ENCODE measurements at regions not wholly inside any gene's neighbourhood (a gene's known extent, or its start where the extent isn't known, plus 50 kb on each side); places are given as distances from the start of the nearest gene placed in this dataset.

DNA sequence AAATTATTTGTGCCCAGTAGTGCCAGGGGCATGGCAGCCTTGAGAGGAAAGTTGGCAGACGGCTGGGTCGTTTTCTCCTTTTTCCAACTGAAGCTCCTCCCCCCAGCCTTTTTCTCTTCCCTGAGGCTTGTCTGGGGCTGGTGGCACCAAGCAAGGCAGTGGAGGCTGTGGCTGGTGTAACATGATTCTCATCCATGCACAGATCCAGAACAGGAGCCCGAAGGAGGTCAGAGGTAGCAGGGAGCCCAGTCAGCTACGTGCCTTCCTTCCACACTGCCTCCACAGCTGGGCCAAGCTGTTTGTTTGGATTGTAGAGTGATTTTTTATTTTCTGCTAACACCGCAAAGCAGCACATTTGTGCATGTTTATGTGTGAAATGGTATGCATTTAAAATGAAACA is 170.3 kb upstream of the MGAT5 start:
- TF ChIP-seq, protein P1, sequence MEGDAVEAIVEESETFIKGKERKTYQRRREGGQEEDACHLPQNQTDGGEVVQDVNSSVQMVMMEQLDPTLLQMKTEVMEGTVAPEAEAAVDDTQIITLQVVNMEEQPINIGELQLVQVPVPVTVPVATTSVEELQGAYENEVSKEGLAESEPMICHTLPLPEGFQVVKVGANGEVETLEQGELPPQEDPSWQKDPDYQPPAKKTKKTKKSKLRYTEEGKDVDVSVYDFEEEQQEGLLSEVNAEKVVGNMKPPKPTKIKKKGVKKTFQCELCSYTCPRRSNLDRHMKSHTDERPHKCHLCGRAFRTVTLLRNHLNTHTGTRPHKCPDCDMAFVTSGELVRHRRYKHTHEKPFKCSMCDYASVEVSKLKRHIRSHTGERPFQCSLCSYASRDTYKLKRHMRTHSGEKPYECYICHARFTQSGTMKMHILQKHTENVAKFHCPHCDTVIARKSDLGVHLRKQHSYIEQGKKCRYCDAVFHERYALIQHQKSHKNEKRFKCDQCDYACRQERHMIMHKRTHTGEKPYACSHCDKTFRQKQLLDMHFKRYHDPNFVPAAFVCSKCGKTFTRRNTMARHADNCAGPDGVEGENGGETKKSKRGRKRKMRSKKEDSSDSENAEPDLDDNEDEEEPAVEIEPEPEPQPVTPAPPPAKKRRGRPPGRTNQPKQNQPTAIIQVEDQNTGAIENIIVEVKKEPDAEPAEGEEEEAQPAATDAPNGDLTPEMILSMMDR (IDR thresholded peaks at IDR 0.05; ENCODE audit: poor library complexity, severe bottlenecking), result no peak
- no peak for TF ChIP-seq MXI1 (conservative IDR thresholded peaks at IDR 0.05; ENCODE audit: poor library complexity, severe bottlenecking)
